ENCODE measurements at regions not wholly inside any gene's neighbourhood (a gene's known extent, or its start where the extent isn't known, plus 50 kb on each side); places are given as distances from the start of the nearest gene placed in this dataset.

DNA sequence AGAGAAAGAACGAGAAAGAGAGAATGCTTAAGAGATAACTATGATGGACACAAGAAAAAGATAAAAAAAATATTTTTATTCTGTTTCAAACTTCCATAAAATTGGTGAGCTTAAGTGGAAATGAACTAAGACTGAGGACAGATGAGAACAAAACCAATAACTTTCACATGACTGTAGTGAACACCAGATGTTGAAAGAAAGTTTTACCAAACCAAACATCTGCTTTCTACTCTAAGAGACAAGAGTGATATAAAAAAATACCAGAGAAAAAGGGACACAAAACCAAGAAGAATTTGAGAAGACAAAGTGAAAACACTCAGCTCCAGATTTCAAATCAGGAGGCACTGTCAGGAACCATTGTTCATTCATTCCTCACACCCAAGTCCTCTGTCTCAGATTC, 147.9 kb downstream of the IMPG2 start:
- DNase-seq (ENCODE audit: low read depth in 1 of 2, low spot score in 1 of 2) = no peak

DNA sequence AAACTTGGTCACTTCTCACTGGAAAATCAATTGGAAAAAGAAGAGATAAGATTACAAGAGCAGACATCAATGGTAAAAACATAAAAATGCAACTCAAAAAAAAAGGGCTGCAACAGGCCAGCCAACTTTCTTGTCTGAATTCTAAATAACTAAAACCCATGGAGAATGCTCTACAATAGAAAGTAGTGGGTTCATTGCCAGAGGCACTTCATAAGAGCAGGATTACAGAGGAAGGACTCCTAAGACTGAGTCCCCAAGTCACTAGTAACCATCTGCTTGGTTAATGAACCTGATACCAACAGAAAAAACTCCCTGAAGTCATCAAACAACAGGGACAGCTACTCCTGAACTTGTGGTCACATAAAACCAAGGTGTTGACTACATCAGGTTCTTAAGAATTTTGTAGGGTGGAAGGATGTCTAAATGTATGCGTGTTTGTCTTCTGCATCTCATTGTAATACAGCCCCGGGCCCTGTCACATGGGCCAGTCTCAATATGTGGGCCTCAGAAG, 148.6 kb downstream of the IMPG2 start:
- DNase-seq (ENCODE audit: low read depth in 1 of 2, low spot score in 1 of 2) = no peak

DNA sequence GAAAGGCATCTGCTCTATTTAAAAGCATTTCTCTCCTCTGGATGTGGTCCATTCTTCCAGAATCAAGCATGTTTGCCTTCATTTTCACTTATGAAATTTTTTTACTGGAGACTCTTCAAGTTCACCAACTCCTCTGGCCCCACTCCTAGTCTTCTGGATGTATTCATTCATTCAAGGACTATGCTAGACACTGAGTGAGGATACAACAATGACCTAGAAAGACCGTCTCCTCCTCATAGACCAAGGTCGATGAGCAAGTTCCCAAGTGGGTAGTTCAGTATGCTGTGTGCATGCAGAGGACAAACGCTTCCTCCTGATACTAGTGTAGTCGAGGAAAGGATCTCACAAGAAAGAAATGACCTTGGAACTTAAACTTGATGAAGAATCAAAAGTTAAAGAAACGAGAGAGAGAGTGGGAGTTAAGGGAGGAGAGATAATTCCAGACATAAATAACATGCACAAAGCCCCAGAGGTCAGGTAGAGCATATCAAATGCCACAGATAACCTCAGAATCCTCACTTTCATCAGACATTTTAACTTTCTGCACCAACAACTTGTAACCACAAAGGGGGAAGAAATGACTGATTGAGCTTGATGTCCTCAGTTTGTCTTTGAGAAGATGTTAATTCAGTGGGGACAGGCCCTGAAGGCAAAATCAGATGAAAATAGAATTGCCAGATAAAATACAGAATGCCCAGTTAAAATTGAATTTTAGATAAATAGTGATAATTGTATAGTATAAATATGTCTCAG, 149.4 kb downstream of the IMPG2 start:
- DNase-seq (ENCODE audit: low read depth in 1 of 2, low spot score in 1 of 2) = no peak

DNA sequence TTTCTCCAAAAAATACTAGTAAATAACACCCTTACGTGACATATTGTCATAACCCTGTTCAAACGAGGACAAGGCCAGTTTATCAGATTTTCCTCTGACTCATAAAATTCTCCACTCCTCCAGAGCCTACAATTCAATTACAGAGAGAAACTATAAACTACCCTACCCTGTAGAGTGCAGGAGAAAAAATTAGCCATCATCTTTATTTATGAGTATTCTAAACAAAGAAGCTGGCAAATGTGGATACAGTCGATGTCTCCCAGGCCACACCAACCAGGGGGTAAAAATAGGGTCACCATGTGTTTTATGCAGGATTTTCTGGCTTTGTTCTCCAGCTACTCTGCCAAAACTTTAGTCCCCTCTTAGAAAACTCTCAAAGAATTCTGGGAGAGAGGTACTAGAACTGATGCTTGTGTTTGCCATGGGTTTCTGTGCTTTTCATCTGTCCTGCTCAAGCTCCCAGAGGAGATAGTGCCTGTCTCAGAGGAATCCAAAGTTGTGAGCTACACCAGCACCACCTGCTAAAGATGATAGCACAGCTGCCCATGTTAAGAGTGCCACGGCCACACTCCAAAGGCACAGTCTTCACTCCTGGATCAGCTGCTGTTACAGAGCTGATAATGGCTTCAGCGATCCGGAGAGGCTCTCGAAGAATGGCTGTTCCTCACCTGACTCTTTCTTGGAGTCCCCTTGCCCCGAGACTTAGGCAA, 150.2 kb downstream of the IMPG2 start:
- no peak for DNase-seq (ENCODE audit: low read depth in 1 of 2, low spot score in 1 of 2)

DNA sequence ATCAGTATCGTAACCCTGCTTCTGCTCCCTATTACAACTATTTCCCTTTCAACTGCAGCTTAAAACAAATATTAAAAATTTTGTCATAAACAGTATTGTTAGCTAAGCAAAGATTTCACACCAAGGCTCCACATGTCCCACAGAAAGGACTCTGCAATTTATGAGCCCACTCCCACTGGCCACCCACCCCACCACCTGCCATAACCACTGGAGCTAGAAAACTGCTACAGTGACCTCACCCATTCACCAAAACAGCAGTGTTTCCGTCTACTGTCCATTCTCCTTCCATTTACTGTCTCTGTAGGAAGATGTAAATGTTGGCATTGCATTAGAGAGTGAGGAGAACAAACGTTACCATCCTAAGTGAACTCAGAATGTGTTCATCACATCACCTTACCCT, 150.9 kb downstream of the IMPG2 start:
- no peak for DNase-seq (ENCODE audit: low read depth in 1 of 2, low spot score in 1 of 2)

DNA sequence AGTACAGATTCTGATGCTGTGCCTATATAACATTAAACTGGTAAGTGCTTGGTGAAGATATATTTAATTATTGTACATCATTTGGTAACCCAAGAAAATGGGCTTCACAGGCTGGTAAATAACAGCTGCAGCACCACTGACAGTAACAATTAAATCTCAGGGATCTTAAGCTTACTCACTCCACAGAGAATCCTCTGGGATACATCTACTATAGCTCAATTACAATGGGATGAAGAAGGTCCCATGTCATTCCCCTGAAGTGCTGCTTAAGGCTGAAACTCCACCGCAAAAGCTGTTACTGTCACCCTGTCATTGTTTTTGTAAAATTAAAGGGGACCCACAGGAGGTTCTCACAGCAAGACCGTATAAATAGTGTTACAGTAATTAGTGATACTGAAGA, 153.0 kb downstream of the IMPG2 start:
- DNase-seq (ENCODE audit: low read depth in 1 of 2, low spot score in 1 of 2) = no peak

DNA sequence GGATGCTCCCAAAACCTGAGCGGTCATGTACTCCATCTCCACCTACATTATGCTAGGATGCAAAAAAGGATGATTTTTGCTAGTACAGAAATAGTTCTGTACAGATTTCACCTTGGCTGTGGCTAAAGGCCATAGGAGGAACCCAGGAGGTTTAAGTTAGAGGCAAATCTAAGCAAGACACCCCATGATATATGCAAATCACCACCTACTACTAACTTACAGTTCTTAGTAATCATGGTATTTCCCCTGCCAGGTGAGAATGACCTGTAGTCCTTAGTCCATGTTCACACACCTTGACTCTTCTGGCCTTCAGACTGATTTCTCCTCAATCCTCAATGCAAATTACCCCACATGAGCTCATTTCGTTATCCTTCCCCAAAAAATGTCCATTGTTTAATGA, 154.2 kb downstream of the IMPG2 start:
- DNase-seq (ENCODE audit: low read depth in 1 of 2, low spot score in 1 of 2) = no peak

DNA sequence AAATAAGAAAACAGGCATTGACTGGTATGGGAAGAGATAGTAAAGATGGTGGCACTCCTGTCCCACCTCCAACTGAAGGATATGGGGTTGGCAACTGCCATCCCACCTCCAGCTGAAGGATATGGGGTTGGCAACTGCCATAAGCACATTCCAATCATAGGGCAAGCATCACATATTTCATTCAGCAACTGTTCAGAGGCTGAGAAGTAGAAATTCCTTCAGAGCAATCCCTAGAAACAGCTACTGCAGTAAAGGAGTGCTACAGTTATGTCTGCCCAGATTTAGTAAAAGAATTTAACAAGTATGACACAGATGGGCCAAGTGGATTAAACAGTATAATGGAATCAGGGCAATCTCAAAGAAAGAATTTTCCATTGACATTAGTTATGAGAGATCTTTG, 156.8 kb downstream of the IMPG2 start:
- no peak for DNase-seq (ENCODE audit: low read depth in 1 of 2, low spot score in 1 of 2)

DNA sequence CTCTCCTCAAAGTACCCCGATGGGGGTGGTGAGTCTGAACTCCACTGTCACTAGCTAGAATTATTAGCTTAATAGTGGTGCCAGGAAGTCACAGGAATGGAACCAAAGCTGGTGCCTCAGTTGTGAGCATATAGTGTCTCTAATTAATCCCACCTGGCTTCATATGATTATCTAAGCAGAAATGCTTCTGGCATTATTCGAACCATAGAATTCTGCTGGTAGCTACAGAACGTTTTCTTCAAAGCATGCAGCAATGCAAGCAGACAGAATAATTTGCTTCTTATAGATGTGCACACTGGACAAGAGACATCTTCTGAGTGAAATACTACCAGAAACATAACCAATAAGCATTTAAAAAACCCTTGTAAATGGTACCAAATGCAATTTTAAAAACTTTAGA, 160.9 kb downstream of the IMPG2 start:
- DNase-seq (ENCODE audit: low read depth in 1 of 2, low spot score in 1 of 2) = no peak

DNA sequence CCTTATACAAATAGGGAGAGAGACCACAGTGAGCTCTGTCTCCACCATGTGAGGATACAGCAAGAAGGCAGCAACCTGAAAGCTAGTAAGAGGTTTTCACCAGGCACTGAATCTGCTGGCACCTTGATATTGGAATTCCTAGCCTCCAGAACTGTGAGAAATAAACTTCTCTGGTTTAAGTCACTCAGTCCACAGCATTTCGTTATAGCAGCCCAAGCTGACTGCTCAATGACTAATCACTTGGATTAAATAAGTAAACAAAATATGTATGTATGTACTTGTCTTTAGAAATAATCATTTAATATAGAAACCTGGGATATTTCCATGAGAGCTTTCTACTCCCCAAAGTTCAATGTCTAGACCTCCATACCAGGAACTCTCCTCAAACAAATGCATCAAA, 162.0 kb downstream of the IMPG2 start:
- DNase-seq (ENCODE audit: low read depth in 1 of 2, low spot score in 1 of 2) = no peak

DNA sequence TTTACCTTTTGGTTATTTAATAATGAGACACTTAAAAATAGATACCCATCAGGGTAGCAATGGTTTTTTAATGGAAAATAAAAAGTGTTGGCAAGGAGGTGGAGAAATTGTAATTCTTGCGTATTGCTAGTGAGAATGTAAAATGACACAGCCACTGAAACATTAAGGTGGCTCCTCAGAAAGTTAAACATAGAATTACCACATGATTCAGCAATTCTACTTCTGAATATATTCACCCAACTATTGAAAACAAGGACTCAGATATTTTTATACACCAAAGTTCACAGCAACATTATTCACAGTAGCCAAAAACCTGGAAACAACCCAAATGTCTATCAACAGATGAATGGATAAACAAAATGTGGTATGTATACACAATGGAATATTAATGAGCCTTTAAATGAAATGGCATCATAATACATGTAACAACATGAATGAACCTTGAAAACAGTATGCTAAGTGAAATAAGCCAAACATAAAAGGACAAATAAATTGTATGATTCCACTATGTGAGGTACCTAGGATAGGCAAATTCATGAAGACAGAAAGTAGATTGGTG, 163.5 kb downstream of the IMPG2 start:
- no peak for DNase-seq (ENCODE audit: low read depth in 1 of 2, low spot score in 1 of 2)

DNA sequence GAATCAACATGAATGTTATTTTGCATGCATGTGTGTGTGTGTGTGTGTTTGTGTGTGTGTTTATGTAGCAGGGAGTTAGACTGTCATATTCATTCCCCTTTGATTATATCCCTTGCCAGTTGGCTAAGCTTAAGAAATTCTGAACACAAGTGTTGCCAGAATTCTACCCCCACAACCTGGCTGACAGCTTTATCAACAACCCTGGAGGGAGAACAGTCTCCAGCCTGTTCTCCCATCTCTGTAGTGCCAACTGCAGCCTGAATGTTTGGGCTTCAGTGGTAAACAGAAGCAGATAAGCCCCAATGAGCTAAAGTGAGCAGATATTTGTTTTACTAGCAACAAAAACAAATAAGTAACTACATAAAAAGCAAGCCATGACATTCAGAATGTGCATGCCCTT, 162.6 kb upstream of the ABI3BP start:
- DNase-seq (ENCODE audit: low read depth in 1 of 2, low spot score in 1 of 2) = no peak

DNA sequence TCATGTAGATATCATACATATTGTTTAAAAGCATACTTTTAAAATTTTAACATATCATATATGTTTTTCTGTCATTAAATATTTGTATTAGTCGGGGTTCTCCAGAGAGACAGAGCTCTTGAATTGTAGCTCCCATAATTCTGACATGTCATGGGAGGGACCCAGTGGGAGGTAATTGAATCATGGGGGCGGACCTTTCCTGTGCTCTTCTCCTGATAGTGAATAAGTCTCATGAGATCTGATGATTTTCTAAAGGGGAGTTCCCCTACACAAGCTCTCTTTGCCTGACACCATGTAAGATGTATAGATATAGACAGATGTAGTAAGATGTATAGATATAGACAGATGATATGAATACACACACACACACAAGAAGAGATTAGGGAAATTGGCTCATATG, 161.2 kb upstream of the ABI3BP start:
- DNase-seq (ENCODE audit: low read depth in 1 of 2, low spot score in 1 of 2) = no peak

DNA sequence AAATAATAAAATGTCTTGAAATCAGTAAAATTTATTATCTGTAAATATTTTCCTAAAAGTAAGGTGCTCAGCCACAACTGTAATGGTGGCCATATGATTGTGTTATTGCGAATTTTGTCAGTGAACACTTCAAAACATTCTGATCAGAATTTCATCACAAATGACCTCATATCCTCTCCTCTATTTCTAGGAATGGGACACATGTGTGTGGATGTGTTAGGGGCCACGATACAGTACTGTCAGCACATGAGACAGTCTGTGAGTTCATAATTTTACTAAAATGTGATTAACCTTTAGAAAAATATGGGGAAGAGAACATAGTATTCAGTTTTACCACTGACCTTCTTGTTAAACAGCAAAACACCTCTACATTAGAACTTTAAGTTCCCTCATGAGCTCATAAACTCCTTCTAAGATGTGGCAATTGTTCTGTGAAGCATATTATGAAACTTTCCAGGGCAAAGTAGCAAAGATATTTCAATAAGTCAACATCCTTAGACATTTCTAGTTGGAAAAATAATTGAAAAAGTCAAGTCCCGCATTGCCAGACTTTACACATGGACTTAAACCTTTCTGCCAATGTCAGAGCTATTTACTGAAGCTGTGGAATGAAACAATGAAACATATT, 158.2 kb upstream of the ABI3BP start:
- no peak for DNase-seq (ENCODE audit: low read depth in 1 of 2, low spot score in 1 of 2)

DNA sequence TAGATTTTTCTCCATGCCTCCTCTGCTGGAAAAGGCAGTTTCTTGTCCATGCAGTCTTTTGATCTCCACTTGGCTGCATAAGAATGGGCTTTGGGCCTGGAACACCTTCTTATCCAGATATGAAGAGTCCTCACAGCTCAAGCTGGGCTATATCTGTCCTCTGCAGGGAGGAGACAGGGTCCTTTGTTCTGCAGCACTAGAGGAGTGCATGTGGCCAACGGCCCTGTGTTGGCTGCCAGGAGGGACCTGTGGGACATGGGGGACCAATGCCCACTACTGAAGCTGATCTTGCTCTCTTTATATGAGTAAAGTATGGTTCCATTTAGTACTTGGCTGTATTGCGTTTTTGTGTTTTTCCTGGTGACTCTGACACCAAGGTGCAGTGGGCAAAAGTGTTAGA, 157.3 kb upstream of the ABI3BP start:
- no peak for DNase-seq (ENCODE audit: low read depth in 1 of 2, low spot score in 1 of 2)

DNA sequence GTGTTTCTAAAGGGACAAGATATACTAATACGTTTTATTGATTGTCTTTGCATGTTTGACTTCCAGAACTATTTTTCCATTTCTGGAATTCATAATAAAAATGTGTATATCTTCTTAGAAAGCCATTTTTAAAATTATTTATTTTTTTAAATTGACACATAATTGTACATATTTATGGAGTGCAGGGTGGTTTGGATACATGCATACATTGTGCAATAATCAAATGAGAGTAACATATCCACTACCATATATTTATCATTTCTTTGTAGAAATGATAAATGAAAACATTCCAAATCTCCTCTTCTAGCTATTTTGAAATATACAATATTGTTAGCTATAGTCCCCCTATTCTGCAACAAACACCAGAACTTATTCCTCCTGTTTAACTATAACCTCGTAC, 156.5 kb upstream of the ABI3BP start:
- no peak for DNase-seq (ENCODE audit: low read depth in 1 of 2, low spot score in 1 of 2)

DNA sequence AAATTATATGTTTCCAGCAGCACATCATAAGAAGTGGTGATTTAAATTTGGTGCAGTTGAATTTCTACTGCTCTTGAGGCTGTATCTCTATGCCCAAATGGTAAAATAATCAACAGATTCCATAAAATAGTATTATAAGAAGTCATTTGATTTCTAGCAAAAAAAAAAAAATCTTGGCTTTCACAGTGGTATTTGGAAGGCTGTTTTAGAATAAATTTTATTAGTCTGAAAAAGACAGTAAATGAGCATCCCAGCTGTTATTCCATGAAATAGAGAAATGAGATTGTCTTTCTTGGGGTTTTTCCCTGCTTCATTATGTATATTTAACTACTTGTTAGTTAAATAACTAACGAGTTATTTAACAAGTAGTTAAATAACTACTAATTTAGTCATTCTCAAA, 156.0 kb upstream of the ABI3BP start:
- no peak for DNase-seq (ENCODE audit: low read depth in 1 of 2, low spot score in 1 of 2)

DNA sequence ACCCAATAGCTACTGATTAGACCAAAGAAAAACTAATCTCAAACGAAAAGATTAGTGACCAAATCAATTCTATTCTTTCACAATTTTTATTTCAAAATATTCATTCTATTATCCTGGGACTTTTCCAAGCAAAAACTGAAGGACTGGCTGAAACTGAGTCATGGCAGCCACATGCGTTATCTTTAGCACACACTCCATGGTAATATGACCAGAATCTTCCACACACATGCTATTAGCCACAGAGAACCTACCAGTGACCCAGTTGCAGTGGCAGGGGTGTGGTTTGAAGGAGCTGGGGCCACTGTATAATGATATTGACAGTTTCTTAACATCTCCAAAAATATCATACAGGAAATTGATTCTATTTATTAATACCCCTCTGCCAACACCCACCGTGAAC, 154.8 kb upstream of the ABI3BP start:
- DNase-seq (ENCODE audit: low read depth in 1 of 2, low spot score in 1 of 2) = no peak

DNA sequence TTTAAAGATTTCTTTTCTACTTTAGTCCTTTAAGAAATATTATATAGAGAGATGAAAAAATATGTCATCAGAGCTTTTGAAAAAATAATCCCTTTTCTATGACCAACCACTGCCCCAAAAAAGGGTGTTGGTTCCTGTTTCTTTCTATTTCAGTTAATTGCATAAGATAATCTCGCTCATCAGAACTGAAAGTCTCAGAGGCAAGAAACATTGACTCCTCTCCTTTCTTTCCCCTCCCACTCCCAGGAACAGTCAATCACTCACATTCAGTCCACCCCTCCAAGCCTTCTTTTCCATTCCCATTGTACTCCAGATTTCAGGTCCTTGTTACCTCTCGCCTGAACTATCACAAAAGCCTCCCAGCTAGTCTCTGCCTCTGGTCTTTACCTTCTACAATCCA, 153.7 kb upstream of the ABI3BP start:
- no peak for DNase-seq (ENCODE audit: low read depth in 1 of 2, low spot score in 1 of 2)

DNA sequence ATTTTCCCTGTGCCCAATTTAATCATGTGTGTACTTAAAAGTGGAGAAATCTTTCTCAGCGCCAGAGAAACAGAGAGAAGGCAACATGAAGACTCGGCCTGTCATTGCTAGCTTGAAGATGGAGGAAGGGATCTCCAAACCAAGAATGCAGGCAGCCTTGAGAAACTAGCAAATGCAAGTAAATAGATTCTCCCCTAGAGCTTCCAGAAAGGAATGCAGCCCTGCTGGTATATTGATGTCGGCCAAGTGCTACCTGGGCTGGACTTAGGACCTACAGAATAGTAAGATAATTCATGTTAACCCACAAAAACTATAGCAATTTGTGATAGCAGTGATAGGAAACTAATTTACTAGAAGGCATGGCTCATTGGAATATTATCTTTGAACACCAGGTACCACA, 150.9 kb upstream of the ABI3BP start:
- DNase-seq (ENCODE audit: low read depth in 1 of 2, low spot score in 1 of 2) = no peak

DNA sequence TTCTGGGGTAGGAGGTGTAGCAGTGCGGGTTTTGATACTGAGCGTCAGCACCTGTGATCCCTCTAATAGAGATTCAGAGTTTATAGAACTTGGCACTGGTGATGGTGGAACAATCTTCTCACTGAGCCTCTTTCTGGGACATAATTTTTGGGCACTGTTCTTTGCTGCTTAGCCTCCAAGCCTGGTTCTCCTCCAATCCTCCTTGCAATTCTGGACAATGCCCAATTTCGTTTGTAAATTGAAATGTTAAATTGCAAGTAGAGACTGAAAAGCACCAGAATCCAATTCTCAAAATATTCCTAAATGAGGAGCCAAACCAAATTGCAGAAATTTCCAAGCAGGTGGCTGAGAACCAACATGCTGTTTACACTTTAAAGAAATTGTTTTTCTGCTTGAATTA, 149.8 kb upstream of the ABI3BP start:
- no peak for DNase-seq (ENCODE audit: low read depth in 1 of 2, low spot score in 1 of 2)

DNA sequence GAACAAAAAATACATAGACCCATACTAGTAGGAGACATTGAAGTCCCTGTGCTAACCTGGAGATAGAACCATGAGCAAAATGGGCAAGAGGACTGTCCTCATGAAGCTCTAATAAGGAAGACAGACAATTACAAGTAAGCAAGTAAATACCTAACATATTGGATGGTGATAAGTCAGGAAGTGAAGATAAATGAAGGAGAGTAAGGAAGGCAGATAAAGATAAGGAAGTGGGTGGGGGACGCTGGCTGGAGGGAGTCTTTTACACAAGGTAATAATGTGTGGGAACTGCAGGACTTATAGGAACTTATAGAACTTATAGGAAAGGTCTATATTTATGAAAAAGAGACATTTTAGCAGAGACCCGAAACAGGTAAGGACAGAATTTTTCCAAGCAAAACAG, 148.9 kb upstream of the ABI3BP start:
- no peak for DNase-seq (ENCODE audit: low read depth in 1 of 2, low spot score in 1 of 2)

Measured in activated CD4-positive, alpha-beta T cell treated with anti-CD3 and anti-CD28 coated beads, Interleukin-2, amount 50 U/mL, for 24 hours (primary cell).